RKO (cell line): ENCODE measurements at regions not wholly inside any gene's neighbourhood (a gene's known extent, or its start where the extent isn't known, plus 50 kb on each side); places are given as distances from the start of the nearest gene placed in this dataset.
"Not testable (repeated sequence)": the region's sequence is repeated elsewhere in the genome, so short reads cannot be mapped to it uniquely, and the experiment has no call there.

Experiments used
- DNase-seq: peaks from one replicate; pipeline ENCODE4 v3.0.0-alpha.2; 2016; ENCODE audit warnings: low spot score

DNA sequence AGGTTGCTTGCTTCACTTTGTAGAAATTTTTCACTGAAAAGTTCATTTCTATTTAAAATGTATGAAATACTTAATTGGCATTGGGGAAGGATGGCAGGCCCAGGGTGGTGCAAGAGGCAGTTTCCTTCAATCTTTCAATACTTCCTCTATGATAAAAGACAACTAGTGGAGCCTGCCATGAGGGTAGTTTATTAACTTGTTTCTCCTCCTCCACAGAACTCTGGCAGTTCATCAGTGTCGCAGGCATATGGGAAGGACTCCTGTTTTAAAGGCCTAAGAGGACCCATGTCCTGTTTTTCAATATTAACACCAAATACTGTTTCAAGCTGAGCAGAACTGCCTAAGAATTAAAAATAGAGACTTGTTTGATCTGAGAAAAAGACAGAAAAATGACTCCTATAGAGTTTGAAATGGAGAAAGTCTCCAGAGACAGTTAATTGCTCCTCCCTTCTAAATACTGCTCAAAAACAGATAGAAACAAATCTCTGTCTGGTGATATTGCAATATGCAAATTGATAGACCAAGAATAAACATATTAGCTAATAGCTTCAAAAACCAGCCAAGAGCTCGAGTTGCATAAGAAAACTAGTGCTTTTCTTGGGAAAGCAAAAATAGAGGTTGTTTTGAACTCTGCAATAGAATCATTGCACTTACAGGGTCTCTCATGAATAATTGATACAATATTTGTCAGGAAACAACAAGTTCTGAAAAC lies 665.7 kb upstream of the SLC35B3 start:
- DNase-seq = no peak

GRCh38 chr6:9095729-9096128 lies 660.4 kb upstream of the SLC35B3 start:
- no peak for DNase-seq

DNA sequence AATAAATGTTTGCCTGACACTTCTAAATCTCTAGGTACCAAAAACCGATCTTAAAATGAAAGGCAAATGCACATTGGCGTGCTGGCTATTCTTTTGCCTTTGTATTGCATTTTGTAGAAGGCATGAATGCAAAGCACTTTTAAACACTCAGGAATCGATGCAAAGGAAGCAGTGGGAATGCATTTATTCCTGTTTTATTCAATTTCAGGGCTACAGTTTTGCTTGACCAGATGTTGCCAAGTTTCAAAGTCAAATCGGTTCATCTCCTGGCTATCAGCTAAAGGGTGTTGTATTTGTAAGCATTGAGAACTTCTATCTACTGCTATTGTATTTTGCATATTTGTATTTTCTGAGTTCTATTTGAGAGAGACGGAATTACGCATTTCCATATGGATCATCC lies 659.8 kb upstream of the SLC35B3 start:
- no peak for DNase-seq

DNA sequence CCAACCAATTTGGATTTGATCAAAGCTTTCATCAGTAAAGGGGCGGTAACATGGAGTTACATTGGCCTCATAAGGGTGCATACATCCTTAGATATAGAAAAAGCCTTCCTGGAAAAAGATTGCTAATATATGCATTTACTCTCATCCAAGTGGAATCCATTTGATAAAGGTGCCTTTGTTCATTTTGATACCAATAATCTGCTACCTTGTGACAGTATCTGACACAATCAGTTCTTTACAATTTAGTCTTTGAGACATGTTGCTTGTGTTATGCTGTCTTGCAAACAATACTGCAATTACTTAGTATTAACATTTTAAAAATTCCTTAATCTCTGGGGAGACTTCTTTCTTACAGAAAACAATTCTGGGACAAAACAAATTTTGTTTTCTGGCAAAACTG lies 654.4 kb upstream of the SLC35B3 start:
- DNase-seq = no peak

- no peak for DNase-seq
Measured at GRCh38 chr6:9087470-9087869, 652.1 kb upstream of the SLC35B3 start.

DNA sequence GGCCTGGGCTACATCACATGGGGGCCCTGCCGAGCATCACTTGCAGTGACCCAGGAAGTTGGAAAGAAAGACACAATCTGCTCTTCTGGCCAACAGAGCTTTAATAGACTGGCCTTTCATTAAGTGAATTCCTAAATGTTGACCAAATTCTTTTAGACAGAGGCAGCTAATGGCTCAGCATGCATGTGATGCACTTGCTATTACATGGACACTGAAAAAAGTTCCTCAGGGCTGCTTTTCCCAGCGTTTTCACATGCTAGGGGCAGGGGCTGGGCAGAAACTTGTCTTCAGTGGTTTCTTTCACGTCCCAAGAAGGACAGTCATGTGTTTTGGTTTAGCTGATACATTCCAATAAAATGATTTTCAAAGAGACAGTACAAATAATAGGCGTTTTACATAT lies 651.0 kb upstream of the SLC35B3 start:
- DNase-seq = no peak

DNA sequence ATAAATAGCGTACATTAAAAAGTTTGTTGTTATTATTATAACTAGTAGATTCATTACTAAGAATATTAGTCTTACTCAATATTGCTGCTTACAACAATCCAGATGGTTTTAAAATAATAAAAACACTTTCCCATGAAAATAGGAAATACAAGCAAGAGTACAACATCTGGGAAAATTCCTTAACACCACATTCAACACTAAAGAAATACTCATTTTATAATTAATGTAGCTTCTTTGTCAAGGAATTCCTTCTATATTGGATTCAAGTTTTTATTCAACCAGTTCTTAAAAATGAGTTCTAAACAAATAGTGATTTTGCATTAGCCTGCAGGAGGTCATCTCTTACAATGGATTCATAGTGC lies 650.3 kb upstream of the SLC35B3 start:
- DNase-seq = no peak

DNA sequence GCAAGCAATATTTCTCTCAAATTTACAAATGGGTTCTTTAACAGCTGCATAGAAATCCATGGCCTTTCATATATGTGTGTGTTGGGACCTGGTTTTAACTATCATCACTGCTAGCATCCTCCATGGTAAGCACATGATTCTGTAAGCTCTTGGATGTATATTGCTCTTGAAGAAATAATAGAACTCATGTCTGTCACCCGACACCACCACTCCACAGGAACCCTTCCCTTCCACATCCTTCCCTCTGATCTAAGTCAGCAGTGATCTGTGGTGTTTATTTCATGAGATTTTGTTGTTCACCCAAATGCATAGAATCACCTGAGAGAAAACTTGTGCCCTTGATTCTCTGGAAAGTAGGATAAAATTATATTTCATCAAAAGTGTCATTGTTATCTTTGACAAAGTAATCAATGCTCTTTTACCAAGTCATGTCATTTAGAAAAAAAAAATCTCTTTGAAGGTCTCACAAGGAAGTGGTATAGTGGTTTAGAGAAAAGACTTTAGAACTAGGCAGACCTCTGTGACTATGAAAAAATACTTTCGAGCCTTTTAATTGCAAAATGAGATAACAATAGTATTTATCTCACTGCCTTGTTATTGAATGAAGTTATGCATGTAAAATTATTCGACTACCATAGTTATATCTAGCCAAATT lies 649.8 kb upstream of the SLC35B3 start:
- no peak for DNase-seq

DNA sequence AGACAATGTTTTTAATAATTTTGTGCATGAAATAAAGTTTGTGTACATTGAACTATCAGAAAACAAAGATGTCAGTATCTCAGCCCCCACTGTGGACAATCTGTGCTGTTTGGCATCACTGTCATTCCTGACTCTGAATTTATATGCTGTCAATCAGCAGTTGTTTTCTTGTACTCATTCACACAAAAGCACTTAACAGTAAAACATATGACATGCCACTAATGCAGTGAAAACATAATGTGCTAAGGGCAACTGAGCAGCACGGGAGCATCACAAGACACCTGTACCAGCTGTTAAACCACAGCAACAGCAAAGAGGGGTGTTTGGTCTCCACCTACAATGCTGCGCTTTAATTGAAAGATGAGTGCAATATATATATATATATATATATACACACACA lies 647.8 kb upstream of the SLC35B3 start:
- DNase-seq = no peak

GRCh38 chr6:9066726-9067125 lies 631.4 kb upstream of the SLC35B3 start:
- no peak for DNase-seq

- DNase-seq = peak; percentile 1
Measured at GRCh38 chr6:9064156-9064555, 628.8 kb upstream of the SLC35B3 start.

DNA sequence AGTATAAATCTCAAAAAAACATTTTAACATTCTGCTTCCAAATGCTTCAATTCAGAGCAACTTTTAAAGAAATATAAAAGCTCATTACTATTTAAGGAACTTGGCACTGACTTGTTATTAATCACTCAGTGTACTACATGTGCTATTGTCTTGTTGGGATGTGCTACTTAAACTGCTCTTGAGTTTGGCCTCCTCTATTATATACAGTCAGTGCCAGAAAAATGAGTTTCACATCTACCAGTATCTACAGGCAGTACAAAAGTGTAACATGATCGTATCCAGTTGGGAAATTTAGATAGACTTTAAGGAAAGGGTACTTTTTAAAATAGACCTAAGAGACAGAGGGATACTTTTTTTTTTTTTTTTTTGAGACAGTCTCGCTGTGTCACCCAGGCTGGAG lies 627.3 kb upstream of the SLC35B3 start:
- DNase-seq = no peak

- no peak for DNase-seq
Measured at GRCh38 chr6:9057937-9058336, 622.6 kb upstream of the SLC35B3 start.

DNA sequence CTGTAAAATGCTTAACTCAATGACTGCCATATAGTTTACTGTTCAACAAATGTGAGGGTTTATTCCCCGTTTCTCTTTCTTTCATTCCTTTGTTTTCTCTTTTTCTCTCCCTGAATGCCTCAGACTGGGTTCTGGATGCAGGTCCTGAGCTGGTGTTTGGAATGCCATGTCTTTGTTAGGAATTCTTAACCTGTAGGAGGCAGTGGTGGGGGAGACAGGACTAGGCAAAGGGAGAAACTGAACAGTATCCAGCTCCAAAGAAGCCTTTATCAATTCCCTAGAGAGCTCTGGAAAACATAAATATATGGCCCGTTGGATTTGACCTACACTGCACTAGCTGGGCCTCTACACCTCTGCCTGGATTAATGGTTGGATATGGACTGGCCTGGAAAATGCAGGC lies 621.2 kb upstream of the SLC35B3 start:
- DNase-seq = no peak

DNA sequence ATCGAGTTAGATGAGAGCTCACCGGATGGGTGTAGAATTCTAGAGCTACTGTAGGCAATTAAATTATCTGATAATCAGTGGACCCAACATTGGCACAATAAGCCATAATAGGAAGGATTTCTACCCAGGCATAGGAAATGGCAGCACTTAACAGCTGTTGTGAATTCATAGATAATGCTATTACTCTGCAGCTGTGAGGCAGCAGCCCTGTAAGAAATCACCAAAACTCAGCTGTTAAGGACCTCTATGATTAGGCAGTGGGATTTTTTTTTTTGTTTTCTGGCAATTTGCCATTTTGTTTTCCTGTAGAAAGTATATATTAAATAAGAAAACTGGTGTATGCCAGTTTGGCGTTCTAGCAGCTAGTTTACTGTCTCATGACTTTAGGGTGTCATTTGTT lies 609.1 kb upstream of the SLC35B3 start:
- no peak for DNase-seq

GRCh38 chr6:9040718-9041117 lies 605.4 kb upstream of the SLC35B3 start:
- DNase-seq = no peak

DNA sequence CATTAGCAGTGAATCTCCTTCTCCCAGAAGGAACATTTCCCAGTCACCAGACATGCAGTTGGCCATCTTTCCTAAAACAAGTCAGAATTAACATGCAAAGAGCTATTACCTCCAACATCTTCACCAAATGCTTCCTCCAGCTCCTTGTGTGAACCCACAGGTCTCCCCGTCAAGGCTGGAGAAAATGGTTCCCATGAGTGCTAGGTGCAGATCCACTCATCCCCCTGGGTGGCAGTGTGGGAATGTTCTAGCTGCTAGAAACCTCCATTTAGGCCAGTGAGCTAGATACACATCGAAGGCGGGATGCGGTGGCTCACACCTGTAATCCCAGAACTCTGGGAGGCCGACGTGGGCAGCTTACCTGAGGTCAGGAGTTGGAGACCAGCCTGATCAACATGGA lies 603.9 kb upstream of the SLC35B3 start:
- DNase-seq = no peak

DNA sequence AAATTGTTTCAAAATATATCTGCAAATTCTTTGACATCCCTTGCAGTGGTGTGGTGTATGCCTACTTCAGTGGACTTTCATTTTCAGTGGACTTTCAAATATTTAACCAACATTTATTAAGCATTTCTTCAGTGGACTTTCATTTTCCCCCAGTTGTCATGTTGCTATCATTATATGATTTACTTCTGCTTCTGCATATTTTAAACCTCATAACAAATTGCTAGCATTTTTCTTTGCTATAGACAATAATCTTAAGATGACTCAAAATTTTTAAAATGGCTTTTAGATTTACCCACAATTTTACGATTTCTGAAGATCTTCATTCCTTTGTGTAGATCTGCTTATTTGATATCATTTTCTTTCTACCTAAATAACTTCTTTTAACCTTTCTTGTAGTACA lies 592.7 kb upstream of the SLC35B3 start:
- DNase-seq = no peak

DNA sequence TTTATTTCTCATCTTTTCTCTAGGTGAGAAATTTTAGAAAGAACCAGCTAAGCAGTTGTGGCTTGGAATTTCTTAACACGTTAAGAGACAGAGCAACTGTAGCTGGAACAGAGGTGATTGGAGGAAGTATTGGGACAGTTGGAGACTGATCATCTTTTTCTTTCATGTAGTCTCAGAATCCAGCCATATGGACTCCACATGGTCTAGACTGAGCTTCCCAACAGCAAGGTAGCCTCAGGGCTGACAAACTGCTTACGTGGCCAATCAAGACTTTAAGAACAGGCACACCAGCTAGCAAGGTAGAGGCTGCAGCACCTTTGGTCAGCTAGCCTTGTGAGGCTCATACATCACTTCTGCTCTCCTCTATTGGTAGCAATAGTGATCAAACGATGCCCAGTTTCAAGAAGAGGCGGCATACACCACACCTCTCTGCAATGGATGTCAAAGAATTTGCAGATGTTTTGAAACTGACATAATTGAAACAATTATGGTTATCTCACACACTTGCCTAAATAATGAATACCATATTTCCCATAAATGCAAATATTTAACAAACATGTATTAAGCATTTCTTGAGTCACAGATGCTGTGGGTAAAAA lies 590.5 kb upstream of the SLC35B3 start:
- no peak for DNase-seq

- DNase-seq = no peak
Measured at GRCh38 chr6:9025228-9025627, 589.9 kb upstream of the SLC35B3 start.

DNA sequence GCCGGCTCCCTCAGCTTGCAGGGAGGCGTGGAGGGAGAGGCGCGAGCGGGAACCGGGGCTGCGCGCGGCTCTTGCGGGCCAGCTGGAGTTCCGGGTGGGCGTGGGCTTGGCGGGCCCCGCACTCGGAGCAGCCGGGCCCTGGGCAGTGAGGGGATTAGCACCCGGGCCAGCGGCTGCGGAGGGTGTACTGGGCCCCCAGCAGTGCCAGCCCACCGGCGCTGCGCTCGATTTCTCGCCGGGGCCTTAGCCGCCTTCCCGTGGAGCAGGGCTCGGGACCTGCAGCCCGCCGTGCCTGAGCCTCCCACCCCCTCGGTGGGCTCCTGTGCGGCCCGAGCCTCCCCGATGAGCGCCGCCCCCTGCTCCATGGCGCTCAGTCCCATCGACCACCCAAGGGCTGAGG lies 588.9 kb upstream of the SLC35B3 start:
- not testable (repeated sequence) for DNase-seq

- DNase-seq = no peak
Measured at GRCh38 chr6:9020001-9020400, 584.7 kb upstream of the SLC35B3 start.

- DNase-seq = no peak
Measured at GRCh38 chr6:9009931-9010330, 574.6 kb upstream of the SLC35B3 start.

GRCh38 chr6:9007027-9007426 lies 571.7 kb upstream of the SLC35B3 start:
- DNase-seq = no peak
